GM12891 (cell line): ENCODE measurements at regions not wholly inside any gene's neighbourhood (a gene's known extent, or its start where the extent isn't known, plus 50 kb on each side); places are given as distances from the start of the nearest gene placed in this dataset.

Experiments
- POLR2A ChIP-seq: IDR thresholded peaks from 2 replicates; pipeline ENCODE4 v1.6.1; 2011; ENCODE audit warnings: low read depth, low read length, control low read depth
- POLR2AphosphoS5 ChIP-seq: IDR thresholded peaks from 2 replicates; pipeline ENCODE4 v1.6.1; 2011; ENCODE audit warnings: low read depth, low read length, control low read depth

GRCh38 chr6:43890197-43891062, 120.4 kb downstream of the VEGFA start:
- TF ChIP-seq POLR2A (no peak), POLR2AphosphoS5 (no peak)
